ENCODE measurements at regions not wholly inside any gene's neighbourhood (a gene's known extent, or its start where the extent isn't known, plus 50 kb on each side); places are given as distances from the start of the nearest gene placed in this dataset.
"Not testable (repeated sequence)": the region's sequence is repeated elsewhere in the genome, so short reads cannot be mapped to it uniquely, and the experiment has no call there.

- in situ Hi-C loops (cut with HindIII; ENCODE audit: low sequenced_read_pairs): no loop called here
Measured at GRCh38 chr2:128606837-128607236, 288.2 kb upstream of the HS6ST1 start.

GRCh38 chr2:128607440-128607839, 288.8 kb upstream of the HS6ST1 start:
- in situ Hi-C loops (cut with HindIII; ENCODE audit: low sequenced_read_pairs): no loop called here

GRCh38 chr2:128607911-128608506, 289.3 kb upstream of the HS6ST1 start:
- in situ Hi-C loops (cut with HindIII; ENCODE audit: low sequenced_read_pairs): no loop called here

GRCh38 chr2:128608921-128609880, 290.5 kb upstream of the HS6ST1 start:
- in situ Hi-C loops (cut with HindIII; ENCODE audit: low sequenced_read_pairs): no loop called here

- in situ Hi-C loops (cut with HindIII; ENCODE audit: low sequenced_read_pairs): no loop called here
Measured at GRCh38 chr2:128610496-128610895, 291.8 kb upstream of the HS6ST1 start.

- in situ Hi-C loops (cut with HindIII; ENCODE audit: low sequenced_read_pairs): no loop called here
Measured at GRCh38 chr2:128611421-128612320, 293.0 kb upstream of the HS6ST1 start.

GRCh38 chr2:128612628-128613027, 294.0 kb upstream of the HS6ST1 start:
- in situ Hi-C loops (cut with HindIII; ENCODE audit: low sequenced_read_pairs): no loop called here

- in situ Hi-C loops (cut with HindIII; ENCODE audit: low sequenced_read_pairs): no loop called here
Measured at GRCh38 chr2:128613351-128613750, 294.7 kb upstream of the HS6ST1 start.

GRCh38 chr2:128613876-128614275, 295.2 kb upstream of the HS6ST1 start:
- in situ Hi-C loops (cut with HindIII; ENCODE audit: low sequenced_read_pairs): no loop called here

GRCh38 chr2:128614907-128615306, 296.2 kb upstream of the HS6ST1 start:
- in situ Hi-C loops (cut with HindIII; ENCODE audit: low sequenced_read_pairs): not testable (repeated sequence)

GRCh38 chr2:128615571-128615970, 296.9 kb upstream of the HS6ST1 start:
- in situ Hi-C loops (cut with HindIII; ENCODE audit: low sequenced_read_pairs): no loop called here

GRCh38 chr2:128617029-128617590, 298.4 kb upstream of the HS6ST1 start:
- in situ Hi-C loops (cut with HindIII; ENCODE audit: low sequenced_read_pairs): no loop called here

- in situ Hi-C loops (cut with HindIII; ENCODE audit: low sequenced_read_pairs): no loop called here
Measured at GRCh38 chr2:128617661-128618060, 299.0 kb upstream of the HS6ST1 start.

GRCh38 chr2:128618642-128619041, 300.0 kb upstream of the HS6ST1 start:
- in situ Hi-C loops (cut with HindIII; ENCODE audit: low sequenced_read_pairs): no loop called here

GRCh38 chr2:128619471-128620325, 301.0 kb upstream of the HS6ST1 start:
- in situ Hi-C loops (cut with HindIII; ENCODE audit: low sequenced_read_pairs): no loop called here

GRCh38 chr2:128621074-128621473, 302.4 kb upstream of the HS6ST1 start:
- in situ Hi-C loops (cut with HindIII; ENCODE audit: low sequenced_read_pairs): no loop called here

GRCh38 chr2:128622371-128622770, 303.7 kb upstream of the HS6ST1 start:
- in situ Hi-C loops (cut with HindIII; ENCODE audit: low sequenced_read_pairs): no loop called here

GRCh38 chr2:128622955-128623620, 304.4 kb upstream of the HS6ST1 start:
- in situ Hi-C loops (cut with HindIII; ENCODE audit: low sequenced_read_pairs): no loop called here
